CD4-positive, CD25-positive, alpha-beta regulatory T cell (primary cell): ENCODE measurements at regions not wholly inside any gene's neighbourhood (a gene's known extent, or its start where the extent isn't known, plus 50 kb on each side); places are given as distances from the start of the nearest gene placed in this dataset.

ENCODE experiments used
- ATAC-seq, 2 donors: fragments of 150-1000 bp; cut with Tn5 transposase; one replicate each; pipeline ENCODE4 v1.10.0; 2021; ENCODE audit warnings: low read depth in 2 of 2, moderate number of reproducible peaks in 2 of 2, moderate library complexity in 1 of 2
- DNase-seq, 3 donors: peaks; one replicate each; pipeline versions ENCODE4 v3.0.0 to v3.0.0-alpha.2; 2012 to 2022; ENCODE audit warnings: mixed read lengths in 1 of 3
- H3K27ac ChIP-seq: one replicate; pipeline ENCODE4 v1.7.0; 2013; ENCODE audit warnings: mild to moderate bottlenecking, low read length; ENCODE audit not compliant: insufficient read depth, poor library complexity, severe bottlenecking
- H3K27me3 ChIP-seq: one replicate; pipeline ENCODE4 v1.7.0; 2013; ENCODE audit warnings: low read length; ENCODE audit not compliant: control insufficient read depth, insufficient read depth
- H3K36me3 ChIP-seq: one replicate; pipeline ENCODE4 v1.7.0; 2013; ENCODE audit warnings: mild to moderate bottlenecking, low read length, moderate library complexity; ENCODE audit not compliant: control insufficient read depth, insufficient read depth
- H3K4me1 ChIP-seq: 2 replicates; pipeline ENCODE4 v1.7.0; 2013; ENCODE audit warnings: mild to moderate bottlenecking, low read length; ENCODE audit not compliant: insufficient read depth, control insufficient read depth, poor library complexity, severe bottlenecking
- H3K4me3 ChIP-seq: one replicate; pipeline ENCODE4 v1.7.0; 2013; ENCODE audit warnings: low read depth, mild to moderate bottlenecking, low read length, moderate library complexity
- H3K9me3 ChIP-seq, 2 experiments: 1 replicate in 1 of 2; 2 replicates in 1 of 2; pipeline ENCODE4 v1.7.0; 2013; ENCODE audit warnings: low read length in 2 of 2, mild to moderate bottlenecking in 1 of 2, moderate library complexity in 1 of 2; ENCODE audit not compliant: control insufficient read depth in 2 of 2
- H3K27ac Mint-ChIP-seq, 3 donors: one replicate each; pipeline ENCODE4 v1.8.0; 2020 to 2022; ENCODE audit warnings: mild to moderate bottlenecking in 3 of 3, mixed read lengths in 3 of 3, moderate library complexity in 2 of 3
- H3K27me3 Mint-ChIP-seq: one replicate; pipeline ENCODE4 v1.8.0; 2022; ENCODE audit warnings: mild to moderate bottlenecking, mixed read lengths
- H3K36me3 Mint-ChIP-seq: one replicate; pipeline ENCODE4 v1.8.0; 2020; ENCODE audit warnings: mixed read lengths
- H3K4me1 Mint-ChIP-seq, 4 donors: one replicate each; pipeline ENCODE4 v1.8.0; 2020 to 2022; ENCODE audit warnings: mixed read lengths in 4 of 4, mild to moderate bottlenecking in 1 of 4
- H3K4me3 Mint-ChIP-seq, 4 donors: one replicate each; pipeline ENCODE4 v1.8.0; 2020 to 2022; ENCODE audit warnings: mild to moderate bottlenecking in 4 of 4, mixed read lengths in 4 of 4, moderate library complexity in 3 of 4
- H3K9me3 Mint-ChIP-seq, 7 donors: one replicate each; pipeline ENCODE4 v1.8.0; 2020 to 2022; ENCODE audit warnings: mixed read lengths in 7 of 7, mild to moderate bottlenecking in 3 of 7, moderate library complexity in 2 of 7

- H3K9me3 ChIP-seq, result no peaks in the 10 kb centered on the region
- H3K9me3 Mint-ChIP-seq, result peaks cover 1 to 23% (median 7%) of the 10 kb centered on the region in 7 donors
- H3K4me1 ChIP-seq, result no peaks in the 10 kb centered on the region
- H3K27me3 Mint-ChIP-seq, result no peaks in the 10 kb centered on the region
- no peak for DNase-seq
- no peaks in the 10 kb centered on the region for H3K4me1 Mint-ChIP-seq
- H3K27me3 ChIP-seq, result no peaks in the 10 kb centered on the region
- H3K4me3 Mint-ChIP-seq, result no peak overlapping the region
- H3K4me3 ChIP-seq, result no peak overlapping the region
- no peaks in the 10 kb centered on the region for H3K36me3 Mint-ChIP-seq
- no peaks in the 10 kb centered on the region for H3K36me3 ChIP-seq
- H3K27ac Mint-ChIP-seq, result no peak overlapping the region
- no peak overlapping the region for H3K27ac ChIP-seq
- no peak for ATAC-seq
Measured at GRCh38 chr5:4054092-4054491, 458.5 kb downstream of the IRX1 start.

GRCh38 chr5:4058899-4059298 is 463.3 kb downstream of the IRX1 start:
- H3K4me1 Mint-ChIP-seq, result no peaks in the 10 kb centered on the region
- Histone ChIP-seq H3K9me3 (no peaks in the 10 kb centered on the region), H3K27me3 (no peaks in the 10 kb centered on the region), H3K4me3 (no peak overlapping the region), H3K36me3 (no peaks in the 10 kb centered on the region), H3K27ac (no peak overlapping the region), H3K4me1 (no peaks in the 10 kb centered on the region)
- DNase-seq (no peak), ATAC-seq (no peak)
- no peaks in the 10 kb centered on the region for H3K36me3 Mint-ChIP-seq
- H3K4me3 Mint-ChIP-seq, result no peak overlapping the region
- peaks cover under 1 to 17% (median 5%) of the 10 kb centered on the region in 7 donors for H3K9me3 Mint-ChIP-seq
- H3K27ac Mint-ChIP-seq, result no peak overlapping the region
- H3K27me3 Mint-ChIP-seq, result no peaks in the 10 kb centered on the region

GRCh38 chr5:4065472-4066320 is 470.1 kb downstream of the IRX1 start:
- Mint-ChIP-seq H3K9me3 (peaks cover 0 to 15% (median 11%) of the 10 kb centered on the region in 7 donors), H3K27ac (no peak overlapping the region), H3K4me1 (no peaks in the 10 kb centered on the region), H3K36me3 (no peaks in the 10 kb centered on the region), H3K27me3 (no peaks in the 10 kb centered on the region), H3K4me3 (no peak overlapping the region)
- no peaks in the 10 kb centered on the region for H3K4me1 ChIP-seq
- H3K9me3 ChIP-seq, result no peaks in the 10 kb centered on the region
- ATAC-seq (no peak), DNase-seq (no peak)
- no peaks in the 10 kb centered on the region for H3K27me3 ChIP-seq
- H3K36me3 ChIP-seq, result no peaks in the 10 kb centered on the region
- H3K4me3 ChIP-seq, result no peak overlapping the region
- H3K27ac ChIP-seq, result no peak overlapping the region

- DNase-seq (no peak), ATAC-seq (no peak)
- no peak overlapping the region for H3K27ac Mint-ChIP-seq
- Histone ChIP-seq H3K27me3 (no peaks in the 10 kb centered on the region), H3K4me1 (no peaks in the 10 kb centered on the region), H3K9me3 (no peaks in the 10 kb centered on the region), H3K27ac (no peak overlapping the region), H3K36me3 (no peaks in the 10 kb centered on the region), H3K4me3 (no peak overlapping the region)
- no peaks in the 10 kb centered on the region for H3K36me3 Mint-ChIP-seq
- peaks cover under 1 to 19% (median 9%) of the 10 kb centered on the region in 7 donors for H3K9me3 Mint-ChIP-seq
- no peaks in the 10 kb centered on the region for H3K4me1 Mint-ChIP-seq
- H3K27me3 Mint-ChIP-seq, result no peaks in the 10 kb centered on the region
- no peak overlapping the region for H3K4me3 Mint-ChIP-seq
Measured at GRCh38 chr5:4068171-4068570, 472.5 kb downstream of the IRX1 start.

- DNase-seq, result no peak
- no peaks in the 10 kb centered on the region for H3K27me3 ChIP-seq
- Mint-ChIP-seq H3K9me3 (peaks cover 0 to 21% (median 11%) of the 10 kb centered on the region in 7 donors), H3K4me1 (no peaks in the 10 kb centered on the region), H3K36me3 (no peaks in the 10 kb centered on the region), H3K27ac (no peak overlapping the region), H3K27me3 (no peaks in the 10 kb centered on the region), H3K4me3 (no peak overlapping the region)
- no peak overlapping the region for H3K27ac ChIP-seq
- H3K4me1 ChIP-seq, result no peaks in the 10 kb centered on the region
- ATAC-seq, result no peak
- H3K9me3 ChIP-seq, result peaks cover 2 to 4% of the 10 kb centered on the region in 2 experiments
- no peaks in the 10 kb centered on the region for H3K36me3 ChIP-seq
- no peak overlapping the region for H3K4me3 ChIP-seq
Measured at GRCh38 chr5:4078544-4078943, 482.9 kb downstream of the IRX1 start.

- H3K4me1 Mint-ChIP-seq, result no peaks in the 10 kb centered on the region
- H3K4me3 Mint-ChIP-seq, result no peak overlapping the region
- H3K9me3 Mint-ChIP-seq, result peaks cover 0 to 21% (median 11%) of the 10 kb centered on the region in 7 donors
- Histone ChIP-seq H3K9me3 (peaks cover 2 to 4% of the 10 kb centered on the region in 2 experiments), H3K4me1 (no peaks in the 10 kb centered on the region), H3K36me3 (no peaks in the 10 kb centered on the region), H3K27ac (no peak overlapping the region), H3K4me3 (no peak overlapping the region), H3K27me3 (no peaks in the 10 kb centered on the region)
- no peaks in the 10 kb centered on the region for H3K27me3 Mint-ChIP-seq
- H3K36me3 Mint-ChIP-seq, result no peaks in the 10 kb centered on the region
- no peak for DNase-seq
- H3K27ac Mint-ChIP-seq, result no peak overlapping the region
- ATAC-seq, result no peak
Measured at GRCh38 chr5:4079831-4080230, 484.2 kb downstream of the IRX1 start.

GRCh38 chr5:4080370-4080769 is 484.7 kb downstream of the IRX1 start:
- Histone ChIP-seq H3K4me3 (no peak overlapping the region), H3K9me3 (peaks cover 2 to 4% of the 10 kb centered on the region in 2 experiments), H3K36me3 (no peaks in the 10 kb centered on the region), H3K27ac (no peak overlapping the region), H3K27me3 (no peaks in the 10 kb centered on the region), H3K4me1 (no peaks in the 10 kb centered on the region)
- Mint-ChIP-seq H3K27me3 (no peaks in the 10 kb centered on the region), H3K4me3 (no peak overlapping the region), H3K36me3 (no peaks in the 10 kb centered on the region), H3K9me3 (peaks cover 0 to 21% (median 10%) of the 10 kb centered on the region in 7 donors), H3K4me1 (no peaks in the 10 kb centered on the region), H3K27ac (no peak overlapping the region)
- ATAC-seq (no peak), DNase-seq (no peak)

GRCh38 chr5:4081059-4081458 is 485.4 kb downstream of the IRX1 start:
- no peaks in the 10 kb centered on the region for H3K27me3 Mint-ChIP-seq
- no peaks in the 10 kb centered on the region for H3K4me1 Mint-ChIP-seq
- peaks cover 0 to 21% (median 10%) of the 10 kb centered on the region in 7 donors for H3K9me3 Mint-ChIP-seq
- no peak overlapping the region for H3K27ac ChIP-seq
- no peak overlapping the region for H3K4me3 Mint-ChIP-seq
- ATAC-seq (no peak), DNase-seq (no peak)
- H3K9me3 ChIP-seq, result peaks cover 2 to 4% of the 10 kb centered on the region in 2 experiments
- no peaks in the 10 kb centered on the region for H3K36me3 ChIP-seq
- no peaks in the 10 kb centered on the region for H3K27me3 ChIP-seq
- H3K4me1 ChIP-seq, result no peaks in the 10 kb centered on the region
- no peak overlapping the region for H3K4me3 ChIP-seq
- no peak overlapping the region for H3K27ac Mint-ChIP-seq
- no peaks in the 10 kb centered on the region for H3K36me3 Mint-ChIP-seq
